ENCODE measurements at regions not wholly inside any gene's neighbourhood (a gene's known extent, or its start where the extent isn't known, plus 50 kb on each side); places are given as distances from the start of the nearest gene placed in this dataset.

- DNase-seq, result no peak
Observed at GRCh38 chr2:126795656-126796055, 103.0 kb upstream of the TEX51 start.

DNA sequence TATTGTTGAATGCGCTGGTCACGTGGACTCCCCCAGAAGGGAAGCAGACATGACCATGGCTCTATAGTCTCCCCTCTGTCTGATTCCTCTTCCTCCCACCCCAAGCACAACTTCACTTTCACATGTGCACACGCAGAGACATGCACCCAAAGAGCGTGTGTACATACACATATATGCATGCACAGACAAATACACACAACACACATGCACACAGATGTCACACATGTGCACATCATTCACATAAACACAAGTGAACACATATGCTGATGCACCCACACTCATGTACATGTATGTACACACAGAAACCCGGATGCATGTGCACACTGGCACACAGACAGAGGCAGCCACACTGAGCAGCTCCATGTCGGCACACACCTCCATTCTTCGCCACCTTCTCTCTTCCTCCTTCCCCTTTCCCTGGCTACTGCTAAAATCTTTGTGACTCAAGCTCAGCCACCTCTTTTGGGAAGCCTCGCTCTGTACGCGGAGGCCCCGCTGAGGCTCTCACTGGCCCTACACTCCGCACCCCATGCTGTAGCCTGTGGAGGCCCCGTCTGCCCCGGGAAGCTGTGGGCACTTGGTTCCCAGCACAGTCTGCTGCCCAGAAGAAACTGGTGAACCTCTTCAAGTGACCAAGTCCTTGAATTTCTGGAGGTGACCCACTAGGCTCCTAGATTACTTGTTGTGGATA is 101.6 kb upstream of the TEX51 start:
- no peak for DNase-seq

GRCh38 chr2:126797622-126798275 is 100.9 kb upstream of the TEX51 start:
- DNase-seq, result no peak

DNA sequence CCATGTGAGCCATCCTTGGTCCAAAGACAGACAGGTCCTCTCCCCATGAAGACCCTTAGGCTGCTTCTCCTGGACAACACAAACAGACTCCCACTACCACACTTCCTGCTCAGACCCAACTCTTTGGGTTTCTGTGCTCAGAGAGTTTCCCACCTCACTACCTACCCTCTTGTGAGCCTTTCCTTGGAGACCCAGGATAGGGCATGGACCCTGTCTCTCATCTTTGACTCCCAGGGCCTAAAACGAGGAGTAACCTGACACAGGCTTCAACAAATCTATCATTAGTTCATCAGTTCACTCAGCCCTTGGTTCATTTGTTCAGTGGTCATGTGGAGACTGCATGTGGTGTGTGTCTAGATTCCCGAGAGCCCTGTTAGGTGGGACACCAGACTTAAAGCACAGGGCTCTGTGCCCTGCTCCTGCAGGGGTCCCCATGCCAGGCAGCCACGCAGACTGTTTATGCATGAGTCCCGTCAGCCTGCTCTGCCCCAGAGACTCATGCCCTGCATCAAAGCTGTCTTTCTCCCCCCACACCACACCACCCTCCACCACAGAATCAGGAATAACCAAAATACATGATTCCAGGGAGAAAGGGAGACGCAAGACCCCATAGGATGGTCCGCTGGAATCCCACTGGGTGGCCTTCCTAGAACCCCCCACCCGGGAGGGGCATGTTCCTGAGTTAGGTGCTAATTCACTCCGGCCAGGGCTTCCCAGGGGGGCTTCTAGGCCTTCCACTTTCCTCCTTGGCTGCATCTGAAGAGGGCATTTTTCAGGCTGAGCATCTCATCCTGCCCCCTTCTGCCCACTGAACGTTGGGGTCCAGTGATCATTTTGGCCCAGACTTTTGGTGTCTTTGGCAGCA is 100.2 kb upstream of the TEX51 start:
- no peak for DNase-seq

- DNase-seq, result no peak
Observed at GRCh38 chr2:126799301-126799700, 99.4 kb upstream of the TEX51 start.

DNA sequence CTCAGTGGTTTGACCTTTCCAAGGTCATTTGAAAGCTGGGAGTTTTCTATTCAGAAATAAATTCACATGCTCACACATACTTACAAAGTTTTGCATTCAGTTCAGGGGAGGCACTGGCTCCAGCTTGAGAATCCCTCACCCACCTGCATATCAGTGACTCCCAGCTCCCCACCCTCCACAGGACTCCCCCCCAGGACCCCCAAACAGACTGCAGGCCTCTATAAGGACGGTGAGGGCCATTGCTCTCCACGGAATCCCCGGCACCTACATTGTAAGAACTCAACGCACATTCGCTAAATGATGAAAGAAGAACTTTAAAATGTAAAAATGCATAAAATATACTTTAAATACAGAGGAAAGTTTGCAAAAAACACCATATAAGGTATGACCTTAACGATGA is 97.2 kb upstream of the TEX51 start:
- DNase-seq, result no peak

GRCh38 chr2:126802316-126802715 is 96.4 kb upstream of the TEX51 start:
- no peak for DNase-seq

DNA sequence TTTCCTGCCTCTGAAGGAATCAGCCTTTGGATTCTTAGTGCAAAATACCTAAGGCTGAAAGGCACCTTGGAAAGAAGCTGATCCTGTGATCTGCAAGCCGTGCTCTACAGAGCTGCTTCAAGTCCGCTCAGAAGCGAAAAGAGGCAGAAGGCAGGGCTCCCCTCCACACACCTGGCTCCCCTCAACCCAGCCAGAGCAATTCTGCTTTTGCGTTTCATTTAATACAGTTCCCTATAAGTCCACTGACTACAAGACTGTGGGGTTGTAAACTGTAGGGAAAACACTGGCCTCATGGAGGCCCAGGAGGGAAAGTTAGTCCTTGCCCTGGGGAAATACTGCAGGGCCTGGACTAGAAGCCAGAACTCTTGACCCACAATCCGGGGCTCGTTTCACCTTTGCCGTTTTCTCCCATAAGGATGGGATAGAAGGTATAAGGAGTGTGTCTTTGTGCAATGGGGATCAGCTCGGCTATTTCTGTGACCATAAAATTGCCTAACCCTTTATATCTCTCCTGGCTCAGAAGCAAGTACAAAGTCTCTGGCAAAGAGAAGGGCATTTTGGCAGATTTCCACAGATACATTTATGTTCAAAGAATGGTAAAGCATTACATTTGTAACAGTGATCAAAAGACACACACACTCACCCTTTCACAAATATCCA is 95.8 kb upstream of the TEX51 start:
- no peak for DNase-seq

DNA sequence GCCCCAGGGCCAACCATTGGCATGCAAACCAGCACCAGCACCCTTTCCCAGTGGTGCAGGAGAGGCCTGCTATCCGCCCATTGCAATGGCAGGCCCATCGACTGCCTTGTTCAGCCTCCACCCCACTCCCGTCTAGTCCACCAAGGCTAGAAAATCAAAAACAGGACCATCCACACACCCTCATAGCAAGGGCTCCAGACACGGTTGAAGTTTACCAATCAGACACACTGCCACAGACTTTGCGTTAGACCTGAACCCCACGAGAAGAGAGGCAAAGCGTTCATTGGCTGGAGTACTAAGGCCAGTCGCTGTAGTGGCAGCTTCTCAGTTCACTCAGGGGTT is 95.3 kb upstream of the TEX51 start:
- no peak for DNase-seq

DNA sequence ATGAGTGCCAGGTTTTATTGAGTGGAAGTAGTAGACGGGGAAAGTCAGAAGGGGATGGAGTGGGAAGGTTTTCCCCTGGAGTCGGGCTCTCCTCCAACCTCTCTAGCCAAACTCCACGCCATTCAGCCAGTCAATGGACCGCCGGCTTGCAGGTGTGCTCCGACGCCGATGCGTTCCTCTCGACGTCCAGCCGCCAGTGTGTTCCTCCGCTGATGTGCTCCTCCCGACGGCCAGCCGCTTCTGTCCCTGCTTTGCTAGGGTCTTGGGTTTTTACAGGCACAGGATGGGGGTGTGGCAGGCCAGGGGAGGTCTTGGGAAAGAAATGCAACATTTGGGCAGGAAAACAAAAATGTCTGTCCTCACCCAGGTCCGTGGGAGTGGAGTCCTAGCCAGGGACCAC is 94.3 kb upstream of the TEX51 start:
- no peak for DNase-seq

DNA sequence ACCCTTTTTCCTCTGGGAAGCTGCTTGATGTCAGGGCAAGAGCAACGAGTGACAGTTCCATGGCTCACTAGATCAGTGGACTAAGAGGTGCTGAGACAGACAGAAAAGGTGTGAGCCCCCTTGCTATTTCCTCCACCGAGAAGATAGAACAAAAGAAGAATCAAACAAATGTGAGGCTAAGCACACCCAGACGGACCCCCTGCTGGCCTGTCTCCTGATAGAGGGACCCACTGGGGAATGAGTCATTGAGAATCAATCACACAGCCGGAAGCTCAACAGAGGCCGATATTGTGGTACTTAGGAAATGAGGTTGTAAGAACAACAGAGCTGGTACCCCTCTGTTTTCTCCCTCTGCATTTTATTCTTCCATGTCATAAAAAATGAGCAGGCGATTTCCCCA is 89.8 kb upstream of the TEX51 start:
- DNase-seq, result no peak

GRCh38 chr2:126809340-126809739 is 89.3 kb upstream of the TEX51 start:
- no peak for DNase-seq

DNA sequence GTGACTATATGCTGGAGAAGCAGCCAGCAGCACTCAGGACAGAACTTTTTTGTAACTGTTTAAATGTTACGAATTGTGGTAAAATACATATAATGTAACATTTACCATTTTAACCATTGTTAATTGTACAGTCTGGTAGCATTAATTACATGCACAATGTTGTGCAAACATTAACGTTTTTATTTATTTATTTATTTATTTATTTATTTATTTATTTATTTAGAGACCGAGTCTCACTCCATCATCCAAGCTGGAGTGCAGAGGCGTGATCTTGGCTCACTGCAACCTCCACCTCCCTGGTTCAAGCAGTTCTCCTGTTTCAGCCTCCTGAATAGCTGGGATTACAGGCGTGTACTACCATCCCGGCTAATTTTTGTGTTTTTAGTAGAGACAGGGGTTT is 88.7 kb upstream of the TEX51 start:
- DNase-seq, result no peak

GRCh38 chr2:126811101-126811500 is 87.6 kb upstream of the TEX51 start:
- no peak for DNase-seq

DNA sequence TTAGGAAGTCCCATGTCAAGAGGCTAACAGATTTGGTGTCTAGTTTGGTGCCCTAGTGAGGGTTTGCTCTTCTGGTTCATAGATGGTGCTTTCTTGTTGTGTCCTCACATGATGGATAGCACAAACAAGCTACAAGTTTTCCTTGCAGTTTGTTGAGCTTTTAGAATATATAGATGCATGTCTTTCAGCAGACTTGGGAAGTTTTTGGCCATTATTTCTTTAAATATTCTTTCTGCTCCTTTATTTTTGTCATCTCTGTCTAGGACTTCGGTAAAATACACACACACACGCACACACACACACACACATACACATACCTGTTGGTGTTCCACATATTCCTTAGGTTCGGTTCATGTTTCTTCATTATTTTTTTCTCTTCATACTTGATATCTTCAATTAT is 81.5 kb upstream of the TEX51 start:
- DNase-seq, result no peak

DNA sequence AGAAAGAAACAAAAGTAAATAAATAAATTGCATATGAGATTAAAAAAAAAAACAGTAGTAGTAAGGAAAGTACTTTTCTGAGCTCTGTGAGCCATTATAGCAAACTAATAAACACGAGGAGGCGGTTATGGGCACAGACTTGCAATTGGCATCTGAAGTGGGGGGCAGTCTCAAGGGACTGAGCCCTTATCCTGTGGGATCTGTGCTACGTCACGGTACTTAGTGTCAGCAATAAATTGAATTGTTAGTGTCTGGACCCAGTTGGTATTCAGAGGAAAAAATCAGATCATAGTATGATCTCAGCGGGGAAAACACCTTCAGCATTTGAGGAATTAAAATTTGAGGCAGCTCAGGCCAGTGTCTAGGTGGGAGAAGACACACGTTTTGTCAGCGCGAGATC is 76.6 kb upstream of the TEX51 start:
- DNase-seq, result no peak

- no peak for DNase-seq
Observed at GRCh38 chr2:126822921-126823320, 75.8 kb upstream of the TEX51 start.

GRCh38 chr2:126823951-126824350 is 74.7 kb upstream of the TEX51 start:
- no peak for DNase-seq

GRCh38 chr2:126824663-126825062 is 74.0 kb upstream of the TEX51 start:
- no peak for DNase-seq

- DNase-seq, result no peak
Observed at GRCh38 chr2:126825316-126825715, 73.4 kb upstream of the TEX51 start.

DNA sequence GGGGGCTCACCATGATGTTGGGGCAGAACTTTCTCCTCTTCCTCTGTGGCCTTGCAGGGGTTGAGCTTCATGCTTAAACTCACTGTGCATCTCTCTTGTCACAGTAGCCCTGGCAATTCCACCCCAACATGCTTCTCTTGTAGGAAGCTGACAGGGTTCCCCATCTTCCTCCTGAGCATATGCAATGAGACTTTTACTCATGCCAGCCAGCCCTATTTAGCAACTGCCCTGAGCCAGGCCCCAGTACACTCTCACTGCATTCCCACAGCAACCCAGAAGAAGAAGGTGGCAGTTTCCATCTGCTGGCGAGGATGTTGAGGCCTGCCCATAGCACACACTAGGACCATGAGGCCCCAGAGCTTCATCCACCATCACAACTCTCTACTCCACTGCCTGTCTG is 72.2 kb upstream of the TEX51 start:
- no peak for DNase-seq

GRCh38 chr2:126827371-126827770 is 71.3 kb upstream of the TEX51 start:
- no peak for DNase-seq

GRCh38 chr2:126828051-126828450 is 70.6 kb upstream of the TEX51 start:
- no peak for DNase-seq

GRCh38 chr2:126828491-126828890 is 70.2 kb upstream of the TEX51 start:
- DNase-seq, result no peak
